Astrocyte (in vitro differentiated cells and primary cell): ENCODE measurements at regions not wholly inside any gene's neighbourhood (a gene's known extent, or its start where the extent isn't known, plus 50 kb on each side); places are given as distances from the start of the nearest gene placed in this dataset.

Experiments
- DNase-seq: peaks from one replicate; pipeline ENCODE4 v3.0.0-alpha.2; 2010; ENCODE audit warnings: low read depth
- FAIRE-seq: peaks from 2 replicates; lab custom pipeline; 2011; peaks lifted over from hg19 to GRCh38; lab: Jason Lieb, UNC
- H2AFZ ChIP-seq: 2 replicates; pipeline ENCODE4 v1.6.0; 2012; ENCODE audit warnings: low read depth, low read length, inconsistent platforms
- H3K27ac ChIP-seq: 2 replicates; pipeline ENCODE4 v1.5.1; 2011; ENCODE audit warnings: low read depth, low read length, inconsistent platforms
- H3K27me3 ChIP-seq: 2 replicates; pipeline ENCODE4 v1.6.0; 2011; ENCODE audit warnings: low read length, inconsistent platforms; ENCODE audit not compliant: insufficient read depth
- H3K36me3 ChIP-seq: 2 replicates; pipeline ENCODE4 v1.5.1; 2011; ENCODE audit warnings: low read length, inconsistent platforms; ENCODE audit not compliant: insufficient read depth
- H3K4me1 ChIP-seq: 2 replicates; pipeline ENCODE4 v1.5.1; 2011; ENCODE audit warnings: low read length, inconsistent platforms; ENCODE audit not compliant: insufficient read depth
- H3K4me2 ChIP-seq: 2 replicates; pipeline ENCODE4 v1.6.0; 2012; ENCODE audit warnings: low read length, inconsistent platforms
- H3K4me3 ChIP-seq: 2 replicates; pipeline ENCODE4 v1.5.1; 2011; ENCODE audit warnings: low read depth, mild to moderate bottlenecking, low read length, inconsistent platforms; ENCODE audit not compliant: insufficient read depth
- H3K79me2 ChIP-seq: 2 replicates; pipeline ENCODE4 v1.6.0; 2012; ENCODE audit warnings: mild to moderate bottlenecking, low read length, inconsistent platforms; ENCODE audit not compliant: insufficient read depth
- H3K9ac ChIP-seq: 2 replicates; pipeline ENCODE4 v1.6.0; 2012; ENCODE audit warnings: mild to moderate bottlenecking, low read length, inconsistent platforms
- H3K9me3 ChIP-seq: 2 replicates; pipeline ENCODE4 v1.5.1; 2012; ENCODE audit warnings: low read depth, mild to moderate bottlenecking, low read length, inconsistent platforms; ENCODE audit not compliant: insufficient read depth
- H4K20me1 ChIP-seq: 2 replicates; pipeline ENCODE4 v1.6.0; 2012; ENCODE audit warnings: low read length, inconsistent platforms; ENCODE audit not compliant: insufficient read depth
- H3K27ac Mint-ChIP-seq: one replicate; pipeline ENCODE4 v1.8.0; 2021; ENCODE audit warnings: mild to moderate bottlenecking, mixed read lengths; ENCODE audit not compliant: unreplicated experiment
- H3K27me3 Mint-ChIP-seq: one replicate; pipeline ENCODE4 v1.8.0; 2021; ENCODE audit warnings: low read depth, mixed read lengths; ENCODE audit not compliant: unreplicated experiment
- H3K36me3 Mint-ChIP-seq: one replicate; pipeline ENCODE4 v1.8.0; 2021; ENCODE audit warnings: low read depth, mixed read lengths; ENCODE audit not compliant: unreplicated experiment
- H3K4me1 Mint-ChIP-seq: one replicate; pipeline ENCODE4 v1.8.0; 2021; ENCODE audit warnings: low read depth, mixed read lengths; ENCODE audit not compliant: unreplicated experiment
- H3K4me3 Mint-ChIP-seq: one replicate; pipeline ENCODE4 v1.8.0; 2021; ENCODE audit warnings: mild to moderate bottlenecking, moderate library complexity, mixed read lengths; ENCODE audit not compliant: unreplicated experiment
- H3K9me3 Mint-ChIP-seq: one replicate; pipeline ENCODE4 v1.8.0; 2021; ENCODE audit warnings: mild to moderate bottlenecking, mixed read lengths; ENCODE audit not compliant: unreplicated experiment
- EZH2 ChIP-seq: IDR thresholded peaks from 2 replicates; pipeline ENCODE4 v1.6.1; 2012; ENCODE audit warnings: mild to moderate bottlenecking, low read length, inconsistent platforms; ENCODE audit not compliant: insufficient read depth
- TF ChIP-seq, protein P1 (sequence below): IDR thresholded peaks from 2 replicates; pipeline ENCODE4 v1.5.1; 2011; ENCODE audit warnings: low read depth, mild to moderate bottlenecking, inconsistent platforms, low read length, moderate library complexity; ENCODE audit not compliant: insufficient read depth

DNA sequence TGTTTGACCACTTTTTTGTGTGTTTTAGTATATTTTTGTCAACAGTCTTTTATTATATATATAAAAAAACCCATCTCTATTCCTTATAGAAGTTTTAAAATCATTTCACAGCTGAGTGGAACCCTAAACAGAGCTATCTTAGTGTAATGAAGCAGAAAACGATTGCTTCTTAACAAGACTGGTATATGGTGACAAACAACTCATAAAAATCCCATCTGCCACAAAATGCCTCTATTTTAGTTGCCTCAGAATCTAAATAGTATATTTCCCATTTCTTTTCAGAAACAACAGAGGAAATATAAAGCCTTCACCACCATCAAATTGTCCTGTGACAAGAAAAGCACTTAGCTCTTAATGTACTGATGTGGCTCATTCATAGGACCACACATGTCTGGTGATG, 322.4 kb downstream of the ATP23 start:
- no peak for FAIRE-seq

GRCh38 chr12:58268069-58268468, 326.7 kb downstream of the ATP23 start:
- H3K4me2 ChIP-seq: no peak overlapping the region
- Mint-ChIP-seq H3K27me3 (no peaks in the 10 kb centered on the region), H3K9me3 (no peaks in the 10 kb centered on the region), H3K4me3 (no peak overlapping the region), H3K4me1 (peaks cover 2% of the 10 kb centered on the region), H3K36me3 (no peaks in the 10 kb centered on the region), H3K27ac (no peak overlapping the region)
- H3K27me3 ChIP-seq: no peaks in the 10 kb centered on the region
- H3K9ac ChIP-seq: no peak overlapping the region
- FAIRE-seq: no peak
- no peaks in the 10 kb centered on the region for H3K79me2 ChIP-seq
- TF ChIP-seq, protein P1, sequence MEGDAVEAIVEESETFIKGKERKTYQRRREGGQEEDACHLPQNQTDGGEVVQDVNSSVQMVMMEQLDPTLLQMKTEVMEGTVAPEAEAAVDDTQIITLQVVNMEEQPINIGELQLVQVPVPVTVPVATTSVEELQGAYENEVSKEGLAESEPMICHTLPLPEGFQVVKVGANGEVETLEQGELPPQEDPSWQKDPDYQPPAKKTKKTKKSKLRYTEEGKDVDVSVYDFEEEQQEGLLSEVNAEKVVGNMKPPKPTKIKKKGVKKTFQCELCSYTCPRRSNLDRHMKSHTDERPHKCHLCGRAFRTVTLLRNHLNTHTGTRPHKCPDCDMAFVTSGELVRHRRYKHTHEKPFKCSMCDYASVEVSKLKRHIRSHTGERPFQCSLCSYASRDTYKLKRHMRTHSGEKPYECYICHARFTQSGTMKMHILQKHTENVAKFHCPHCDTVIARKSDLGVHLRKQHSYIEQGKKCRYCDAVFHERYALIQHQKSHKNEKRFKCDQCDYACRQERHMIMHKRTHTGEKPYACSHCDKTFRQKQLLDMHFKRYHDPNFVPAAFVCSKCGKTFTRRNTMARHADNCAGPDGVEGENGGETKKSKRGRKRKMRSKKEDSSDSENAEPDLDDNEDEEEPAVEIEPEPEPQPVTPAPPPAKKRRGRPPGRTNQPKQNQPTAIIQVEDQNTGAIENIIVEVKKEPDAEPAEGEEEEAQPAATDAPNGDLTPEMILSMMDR: no peak
- TF ChIP-seq EZH2: no peak
- no peak overlapping the region for H3K27ac ChIP-seq
- H3K4me1 ChIP-seq: no peaks in the 10 kb centered on the region
- no peaks in the 10 kb centered on the region for H3K9me3 ChIP-seq
- H4K20me1 ChIP-seq: no peaks in the 10 kb centered on the region
- no peak overlapping the region for H3K4me3 ChIP-seq
- no peak for DNase-seq
- no peak overlapping the region for H2AFZ ChIP-seq
- H3K36me3 ChIP-seq: no peaks in the 10 kb centered on the region

More for the DNA sequence above, 322.4 kb downstream of the ATP23 start:
- Histone ChIP-seq H3K4me3 (no peak overlapping the region), H2AFZ (no peak overlapping the region), H3K4me2 (no peak overlapping the region), H3K4me1 (no peaks in the 10 kb centered on the region), H3K9me3 (no peaks in the 10 kb centered on the region), H3K79me2 (no peaks in the 10 kb centered on the region), H3K9ac (no peak overlapping the region), H3K27me3 (no peaks in the 10 kb centered on the region), H3K36me3 (no peaks in the 10 kb centered on the region), H3K27ac (no peak overlapping the region), H4K20me1 (no peaks in the 10 kb centered on the region)
- H3K27me3 Mint-ChIP-seq: no peaks in the 10 kb centered on the region
- DNase-seq: no peak
- H3K4me3 Mint-ChIP-seq: no peak overlapping the region
- H3K4me1 Mint-ChIP-seq: peaks cover 2% of the 10 kb centered on the region
- no peak overlapping the region for H3K27ac Mint-ChIP-seq
- no peaks in the 10 kb centered on the region for H3K9me3 Mint-ChIP-seq
- TF ChIP-seq, protein P1: no peak
- no peak for TF ChIP-seq EZH2
- no peaks in the 10 kb centered on the region for H3K36me3 Mint-ChIP-seq

DNA sequence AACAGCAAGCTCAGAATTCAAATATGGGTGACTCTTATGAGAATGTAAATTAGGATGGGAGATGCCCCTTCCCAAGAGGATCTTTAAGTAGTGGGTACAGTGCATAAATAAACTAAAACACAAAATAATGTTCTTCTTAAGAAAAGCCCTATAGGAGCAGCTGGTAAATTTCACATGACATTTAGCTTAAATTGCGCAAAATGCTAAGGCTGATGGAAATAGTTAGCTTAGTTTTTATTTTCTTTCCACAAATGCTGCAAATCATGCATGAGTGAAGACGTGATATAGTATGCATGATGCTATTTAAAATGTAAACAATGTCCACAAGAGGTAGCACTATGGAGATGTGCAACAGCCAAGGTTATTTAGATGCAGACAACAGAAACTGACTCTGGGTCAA, 328.1 kb downstream of the ATP23 start:
- Mint-ChIP-seq H3K27me3 (no peaks in the 10 kb centered on the region), H3K4me1 (peaks cover 2% of the 10 kb centered on the region), H3K36me3 (no peaks in the 10 kb centered on the region), H3K4me3 (no peak overlapping the region), H3K9me3 (no peaks in the 10 kb centered on the region), H3K27ac (no peak overlapping the region)
- Histone ChIP-seq H3K9ac (no peak overlapping the region), H3K9me3 (no peaks in the 10 kb centered on the region), H2AFZ (no peak overlapping the region), H3K4me1 (no peaks in the 10 kb centered on the region), H4K20me1 (no peaks in the 10 kb centered on the region), H3K79me2 (no peaks in the 10 kb centered on the region), H3K27me3 (no peaks in the 10 kb centered on the region), H3K27ac (no peak overlapping the region), H3K4me3 (no peak overlapping the region), H3K4me2 (no peak overlapping the region), H3K36me3 (no peaks in the 10 kb centered on the region)
- TF ChIP-seq, protein P1: no peak
- no peak for TF ChIP-seq EZH2
- no peak for FAIRE-seq
- no peak for DNase-seq
